Stomach smooth muscle (tissue), 2 donors: ENCODE measurements at regions not wholly inside any gene's neighbourhood (a gene's known extent, or its start where the extent isn't known, plus 50 kb on each side); places are given as distances from the start of the nearest gene placed in this dataset.

Source experiments
- H3K27ac ChIP-seq: one replicate; pipeline ENCODE4 v1.7.0; 2013; ENCODE audit warnings: mild to moderate bottlenecking, low read length, inconsistent platforms
- H3K27me3 ChIP-seq, 2 donors: one replicate each; pipeline ENCODE4 v1.7.0; 2013; ENCODE audit warnings: low read length in 2 of 2; ENCODE audit not compliant: insufficient read depth in 2 of 2, control insufficient read depth in 1 of 2
- H3K36me3 ChIP-seq, 2 donors: one replicate each; pipeline ENCODE4 v1.7.0; 2013; ENCODE audit warnings: low read length in 2 of 2; ENCODE audit not compliant: control insufficient read depth in 2 of 2, insufficient read depth in 2 of 2
- H3K4me1 ChIP-seq: one replicate; pipeline ENCODE4 v1.7.0; 2013; ENCODE audit warnings: low read length; ENCODE audit not compliant: control insufficient read depth, insufficient read depth
- H3K4me3 ChIP-seq, 2 donors: one replicate each; pipeline ENCODE4 v1.7.0; 2013; ENCODE audit warnings: low read length in 2 of 2
- H3K9ac ChIP-seq, 2 donors: one replicate each; pipeline ENCODE4 v1.7.0; 2013; ENCODE audit warnings: low read length in 2 of 2, mild to moderate bottlenecking in 1 of 2
- H3K9me3 ChIP-seq, 2 donors: one replicate each; pipeline ENCODE4 v1.7.0; 2013; ENCODE audit warnings: low read length in 2 of 2; ENCODE audit not compliant: control insufficient read depth in 2 of 2
- donor health status: healthy.
- donor health status: Pancreatic carcinoma.

DNA sequence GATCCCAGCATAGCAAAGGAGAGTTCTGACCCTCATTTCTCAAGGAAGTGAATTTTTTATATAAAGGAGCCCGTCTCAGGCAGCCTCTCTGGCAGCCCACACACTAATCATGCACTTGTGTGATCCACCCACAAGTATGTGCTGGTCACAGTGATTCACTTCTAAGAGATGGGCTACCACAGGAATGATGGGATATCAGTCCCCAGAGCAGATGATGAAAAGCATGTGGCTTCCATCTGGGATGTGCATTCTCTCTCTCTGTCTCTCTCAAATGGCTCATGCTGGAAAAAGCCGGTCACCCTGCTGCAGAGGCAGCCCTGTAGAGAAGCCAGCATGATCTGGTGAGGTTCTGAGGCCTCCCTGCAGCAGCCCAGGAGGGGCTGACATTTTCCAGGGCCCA is 74.2 kb upstream of the ADCY2 start:
- H3K27ac ChIP-seq = no peak overlapping the region
- H3K27me3 ChIP-seq = no peaks in the 10 kb centered on the region
- no peak overlapping the region for H3K9ac ChIP-seq
- peaks cover 3% of the 10 kb centered on the region for H3K4me1 ChIP-seq
- no peaks in the 10 kb centered on the region for H3K36me3 ChIP-seq
- H3K4me3 ChIP-seq = no peak overlapping the region
- H3K9me3 ChIP-seq = no peaks in the 10 kb centered on the region

DNA sequence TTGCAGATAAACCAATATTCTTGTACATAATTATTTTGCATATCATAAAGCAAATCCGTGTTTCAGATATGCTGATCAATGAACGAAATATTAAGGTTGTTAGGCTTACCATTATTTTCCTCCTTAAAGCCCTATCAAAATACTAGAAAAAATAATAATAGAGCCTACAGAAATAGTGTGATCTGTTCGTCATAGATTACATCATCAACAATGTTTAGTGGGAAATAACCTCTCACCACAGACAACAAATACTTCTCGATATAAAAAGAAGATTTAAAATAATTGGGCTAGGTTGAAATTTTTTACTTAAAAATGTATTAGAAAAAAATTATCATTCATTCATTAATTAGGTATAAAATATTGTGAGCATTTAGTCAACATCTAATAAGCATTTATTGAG is 71.0 kb upstream of the ADCY2 start:
- no peak overlapping the region for H3K4me3 ChIP-seq
- H3K9ac ChIP-seq = no peak overlapping the region
- peaks cover 3% of the 10 kb centered on the region for H3K4me1 ChIP-seq
- H3K27me3 ChIP-seq = no peaks in the 10 kb centered on the region
- no peaks in the 10 kb centered on the region for H3K36me3 ChIP-seq
- H3K27ac ChIP-seq = no peak overlapping the region
- H3K9me3 ChIP-seq = no peaks in the 10 kb centered on the region

DNA sequence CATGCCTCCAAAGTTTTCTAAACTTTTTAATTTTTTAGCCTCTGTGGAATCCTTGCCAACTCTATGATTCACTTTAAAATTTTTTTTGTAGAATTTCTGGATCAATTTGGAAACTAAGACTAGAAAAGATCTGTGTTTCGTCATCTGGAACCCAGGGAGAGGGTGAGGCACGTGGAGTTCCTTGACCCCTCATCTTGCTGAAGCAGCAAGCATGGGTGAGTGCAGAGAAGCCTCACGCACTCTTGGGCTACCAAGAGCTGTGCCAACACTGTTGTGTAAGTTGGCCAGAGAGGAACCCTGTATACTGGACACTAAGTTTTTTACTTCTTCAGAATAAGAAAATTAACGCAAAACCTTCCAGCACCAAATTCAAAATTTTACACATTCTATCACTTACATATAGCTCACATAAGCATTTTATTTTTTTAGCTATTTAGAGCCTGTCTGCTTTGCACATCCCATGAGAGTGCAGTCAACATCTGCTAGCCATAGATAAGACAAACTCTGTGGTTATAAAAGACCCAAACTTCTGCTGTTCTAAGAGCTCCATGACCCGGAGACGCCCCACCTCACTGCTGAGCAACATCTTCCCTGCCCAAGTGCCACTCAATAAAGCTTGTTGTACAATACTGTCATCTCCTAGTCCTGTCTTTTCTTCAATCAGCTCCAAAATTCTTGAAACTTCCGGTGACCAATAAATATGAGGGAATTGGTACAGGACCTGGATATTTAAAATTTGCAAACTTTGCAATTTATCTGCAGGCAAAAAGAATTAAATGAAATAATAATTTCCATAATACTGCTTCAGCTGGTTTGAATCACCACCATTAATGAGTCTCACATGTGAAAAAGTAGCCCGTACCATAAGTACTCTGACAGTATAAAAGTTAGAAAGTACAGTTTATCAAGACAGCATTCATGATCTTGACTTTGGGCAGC is 69.7 kb upstream of the ADCY2 start:
- Histone ChIP-seq H3K9ac (no peak overlapping the region), H3K27ac (no peak overlapping the region), H3K4me3 (no peak overlapping the region), H3K4me1 (peaks cover 3% of the 10 kb centered on the region), H3K36me3 (no peaks in the 10 kb centered on the region), H3K9me3 (no peaks in the 10 kb centered on the region), H3K27me3 (no peaks in the 10 kb centered on the region)

DNA sequence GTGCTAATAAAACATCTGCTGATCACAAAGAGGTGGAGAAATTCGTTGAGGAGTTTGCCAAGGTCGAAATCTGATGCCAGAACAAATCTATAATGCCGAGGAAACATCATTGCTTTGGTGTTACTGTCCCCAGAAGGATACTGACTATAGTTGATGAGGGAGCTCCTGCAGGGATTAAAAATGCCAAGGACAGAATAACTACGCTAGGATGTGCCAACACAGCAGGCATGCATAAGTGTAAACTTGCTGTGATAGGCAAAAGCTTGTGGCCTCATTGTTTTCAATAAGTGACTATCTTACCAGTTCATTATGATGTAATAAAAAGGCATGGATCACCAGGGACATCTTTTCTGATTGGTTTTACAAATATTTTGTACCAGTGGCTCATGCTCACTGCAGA is 66.8 kb upstream of the ADCY2 start:
- no peaks in the 10 kb centered on the region for H3K36me3 ChIP-seq
- no peak overlapping the region for H3K9ac ChIP-seq
- H3K27ac ChIP-seq = no peak overlapping the region
- no peaks in the 10 kb centered on the region for H3K4me1 ChIP-seq
- H3K27me3 ChIP-seq = no peaks in the 10 kb centered on the region
- H3K4me3 ChIP-seq = no peak overlapping the region
- H3K9me3 ChIP-seq = no peaks in the 10 kb centered on the region

DNA sequence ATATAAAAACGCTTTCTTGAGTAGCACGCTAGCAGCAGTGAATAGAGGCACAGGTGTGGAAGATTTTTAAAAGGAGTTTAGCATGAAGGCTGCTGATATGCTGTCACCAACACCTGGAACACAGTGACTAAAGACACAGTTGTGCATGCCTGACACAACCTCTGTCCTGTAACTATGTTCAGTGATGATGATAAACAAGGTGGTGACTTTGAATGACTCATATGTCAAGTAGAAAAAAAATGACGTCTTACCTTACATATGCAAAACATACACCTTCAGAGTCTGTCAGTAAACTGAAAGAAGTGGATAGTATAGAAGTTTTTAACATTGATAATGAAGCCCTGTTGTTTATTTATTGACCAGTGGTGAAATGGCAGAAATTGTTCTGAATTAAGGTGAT is 66.2 kb upstream of the ADCY2 start:
- Histone ChIP-seq H3K9me3 (no peaks in the 10 kb centered on the region), H3K9ac (no peak overlapping the region), H3K27ac (no peak overlapping the region), H3K36me3 (no peaks in the 10 kb centered on the region), H3K4me3 (no peak overlapping the region), H3K27me3 (no peaks in the 10 kb centered on the region), H3K4me1 (no peaks in the 10 kb centered on the region)

DNA sequence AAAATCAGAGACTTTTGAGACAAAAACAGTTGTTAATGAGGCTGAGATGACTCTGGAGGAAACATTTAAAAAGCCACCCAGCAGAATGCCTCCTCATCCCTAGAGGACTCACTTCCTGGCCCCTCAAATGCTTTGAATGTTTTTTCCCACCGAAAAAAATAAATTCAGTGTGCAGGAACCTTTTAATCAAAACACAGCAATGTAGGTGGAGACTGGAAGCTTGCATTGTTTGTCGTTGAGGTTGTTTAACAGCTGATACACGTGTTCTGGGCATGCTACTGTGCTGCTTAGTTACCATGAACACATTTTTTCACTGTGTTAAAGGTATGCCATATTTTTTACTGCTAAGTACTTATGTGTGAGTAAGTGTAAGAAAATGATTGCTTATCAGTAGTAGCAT is 65.7 kb upstream of the ADCY2 start:
- H3K4me3 ChIP-seq = no peak overlapping the region
- H3K27me3 ChIP-seq = no peaks in the 10 kb centered on the region
- no peaks in the 10 kb centered on the region for H3K4me1 ChIP-seq
- no peak overlapping the region for H3K27ac ChIP-seq
- H3K9ac ChIP-seq = no peak overlapping the region
- no peaks in the 10 kb centered on the region for H3K9me3 ChIP-seq
- H3K36me3 ChIP-seq = no peaks in the 10 kb centered on the region

DNA sequence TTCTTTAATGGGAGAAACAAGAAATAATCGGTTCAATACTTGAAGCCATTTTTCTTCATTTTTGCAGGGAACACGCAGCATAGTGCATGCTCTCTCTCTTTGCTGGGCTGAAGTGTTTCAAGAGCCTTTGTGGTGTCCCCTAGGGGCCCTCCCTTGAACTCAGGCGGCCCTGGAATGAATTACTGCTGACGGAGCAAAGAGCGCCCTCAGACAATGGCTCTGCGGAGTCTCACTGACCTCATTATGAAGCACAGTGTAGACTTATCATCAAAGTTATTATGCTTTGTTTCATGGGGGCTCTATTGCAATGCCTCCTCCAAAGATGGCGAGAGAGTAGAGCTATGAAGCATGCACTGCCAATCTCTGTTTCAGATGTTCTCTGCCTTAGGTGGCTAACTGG is 64.8 kb upstream of the ADCY2 start:
- Histone ChIP-seq H3K9ac (no peak overlapping the region), H3K4me3 (no peak overlapping the region), H3K27ac (no peak overlapping the region), H3K36me3 (no peaks in the 10 kb centered on the region), H3K9me3 (no peaks in the 10 kb centered on the region), H3K4me1 (no peaks in the 10 kb centered on the region), H3K27me3 (no peaks in the 10 kb centered on the region)
